WTC11 (cell line): ENCODE measurements at regions not wholly inside any gene's neighbourhood (a gene's known extent, or its start where the extent isn't known, plus 50 kb on each side); places are given as distances from the start of the nearest gene placed in this dataset.

Source experiments
- ATAC-seq: fragments of 200-7000 bp; cut with Tn5 transposase; 2 replicates; pipeline ENCODE4 v1.10.0; 2021; ENCODE audit warnings: mild to moderate bottlenecking, moderate library complexity
- CTCF ChIA-PET: fragments of 300-600 bp; sonication (Branson Sonifier 250); formaldehyde crosslinking; loops from one replicate; lab custom pipeline; 2021; ENCODE audit warnings: antibody characterized with exemption; lab: Charles Lee
- POLR2A ChIA-PET: fragments of 350-600 bp; sonication (Branson Sonifier 250); formaldehyde crosslinking; loops from one replicate; lab custom pipeline; 2021; ENCODE audit warnings: antibody characterized with exemption; lab: Charles Lee
- DNase-seq: peaks from one replicate; pipeline ENCODE4 v3.0.0; 2021; ENCODE audit warnings: low spot score
- H3K27ac Mint-ChIP-seq: 2 replicates; pipeline ENCODE4 v1.8.0; 2021; ENCODE audit warnings: mixed read lengths
- H3K27me3 Mint-ChIP-seq: 2 replicates; pipeline ENCODE4 v1.8.0; 2021; ENCODE audit warnings: low read depth, mild to moderate bottlenecking, moderate library complexity, mixed read lengths
- H3K36me3 Mint-ChIP-seq: 2 replicates; pipeline ENCODE4 v1.8.0; 2021; ENCODE audit warnings: mixed read lengths
- H3K4me1 Mint-ChIP-seq: 2 replicates; pipeline ENCODE4 v1.8.0; 2022; ENCODE audit warnings: mixed read lengths
- H3K4me3 Mint-ChIP-seq: 2 replicates; pipeline ENCODE4 v1.8.0; 2021; ENCODE audit warnings: mild to moderate bottlenecking, moderate library complexity, mixed read lengths
- H3K9me3 Mint-ChIP-seq: 2 replicates; pipeline ENCODE4 v1.8.0; 2021; ENCODE audit warnings: mixed read lengths
- ATF3 ChIP-seq: sonication (generic); formaldehyde crosslinking; conservative IDR thresholded peaks from 2 replicates; pipeline ENCODE4 v1.8.1; 2022; ENCODE audit warnings: mild to moderate bottlenecking, missing genetic modification reagents
- CTCF ChIP-seq: fragments of 200-600 bp; IDR thresholded peaks from 2 replicates; pipeline ENCODE4 v1.8.0; 2022; ENCODE audit warnings: antibody characterized with exemption
- ERG ChIP-seq: fragments of 250-450 bp; sonication (Bioruptor Pico); IDR thresholded peaks from 2 replicates; pipeline ENCODE4 v1.8.0; 2021; ENCODE audit warnings: mild to moderate bottlenecking
- GABPB1 ChIP-seq: sonication (generic); formaldehyde crosslinking; IDR thresholded peaks from 2 replicates; pipeline ENCODE4 v1.8.1; 2023; ENCODE audit warnings: mild to moderate bottlenecking, missing genetic modification reagents
- GRHL2 ChIP-seq: fragments of 250-450 bp; sonication (Bioruptor Pico); IDR thresholded peaks from 2 replicates; pipeline ENCODE4 v1.8.0; 2022; ENCODE audit warnings: mild to moderate bottlenecking, moderate library complexity; ENCODE audit not compliant: insufficient replicate concordance, severe bottlenecking
- IRF2 ChIP-seq: sonication (generic); formaldehyde crosslinking; IDR thresholded peaks from 2 replicates; pipeline ENCODE4 v1.8.0; 2022; ENCODE audit warnings: low read depth, missing genetic modification reagents, borderline replicate concordance
- MLX ChIP-seq: sonication (generic); formaldehyde crosslinking; IDR thresholded peaks from 2 replicates; pipeline ENCODE4 v1.8.1; 2023; ENCODE audit warnings: mild to moderate bottlenecking, missing genetic modification reagents, moderate library complexity
- MYBL2 ChIP-seq: sonication (generic); formaldehyde crosslinking; IDR thresholded peaks from 2 replicates; pipeline ENCODE4 v1.8.1; 2023; ENCODE audit warnings: mild to moderate bottlenecking, moderate library complexity, missing genetic modification reagents
- NFE2L1 ChIP-seq: sonication (generic); formaldehyde crosslinking; IDR thresholded peaks from 2 replicates; pipeline ENCODE4 v1.8.1; 2023; ENCODE audit warnings: missing genetic modification reagents
- NFYB ChIP-seq: sonication (generic); formaldehyde crosslinking; conservative IDR thresholded peaks from 2 replicates; pipeline ENCODE4 v1.8.0; 2022; ENCODE audit warnings: low read depth, missing genetic modification reagents
- OVOL2 ChIP-seq: fragments of 250-450 bp; sonication (Bioruptor Pico); IDR thresholded peaks from 2 replicates; pipeline ENCODE4 v1.9.0; 2021; ENCODE audit warnings: mild to moderate bottlenecking, borderline replicate concordance
- RORB ChIP-seq: fragments of 250-450 bp; sonication (Bioruptor Pico); IDR thresholded peaks from 2 replicates; pipeline ENCODE4 v1.9.0; 2021; ENCODE audit warnings: mild to moderate bottlenecking
- TCF7 ChIP-seq: sonication (generic); formaldehyde crosslinking; IDR thresholded peaks from 2 replicates; pipeline ENCODE4 v1.8.0; 2022; ENCODE audit warnings: mild to moderate bottlenecking, low read depth, missing genetic modification reagents, moderate library complexity
- TEAD4 ChIP-seq: sonication (generic); formaldehyde crosslinking; IDR thresholded peaks from 2 replicates; pipeline ENCODE4 v1.8.0; 2022; ENCODE audit warnings: mild to moderate bottlenecking, missing genetic modification reagents
- ZNF232 ChIP-seq: sonication (generic); formaldehyde crosslinking; IDR thresholded peaks from 2 replicates; pipeline ENCODE4 v1.8.0; 2022; ENCODE audit warnings: mild to moderate bottlenecking, missing genetic modification reagents
- TF ChIP-seq, protein P1 (sequence below): sonication (generic); formaldehyde crosslinking; IDR thresholded peaks from 2 replicates; pipeline ENCODE4 v1.8.1; 2023; ENCODE audit warnings: mild to moderate bottlenecking, missing genetic modification reagents
- TF ChIP-seq, protein P2 (sequence below): sonication (generic); formaldehyde crosslinking; IDR thresholded peaks from 2 replicates; pipeline ENCODE4 v1.8.1; 2023; ENCODE audit warnings: mild to moderate bottlenecking, moderate library complexity, missing genetic modification reagents
- TF ChIP-seq, protein P3 (sequence below): sonication (generic); formaldehyde crosslinking; IDR thresholded peaks from 2 replicates; pipeline ENCODE4 v1.8.1; 2022; ENCODE audit warnings: low read depth, mild to moderate bottlenecking, moderate library complexity, missing genetic modification reagents, borderline replicate concordance
- TF ChIP-seq, protein P4 (sequence below): sonication (generic); formaldehyde crosslinking; IDR thresholded peaks from 2 replicates; pipeline ENCODE4 v1.8.0; 2022; ENCODE audit warnings: missing genetic modification reagents

DNA sequence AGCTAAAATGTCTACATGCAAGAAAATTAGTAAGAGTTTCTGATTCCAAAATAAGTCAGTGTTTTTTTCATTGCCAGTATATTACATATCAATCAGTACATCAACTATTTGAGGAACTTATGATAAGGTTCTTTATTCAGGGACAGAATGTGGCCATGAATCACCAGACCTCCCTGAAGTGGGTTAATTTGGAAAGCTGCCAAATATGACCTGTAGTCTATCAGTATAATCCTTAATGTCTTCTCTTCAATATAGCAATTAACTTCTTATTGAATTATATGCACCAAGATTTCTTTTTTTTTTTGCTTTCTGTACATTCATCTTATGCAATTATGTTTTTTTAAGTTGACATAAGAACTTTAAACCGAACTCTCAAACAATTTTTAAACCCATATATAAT is 714.5 kb upstream of the POT1 start (continued):
- TF ChIP-seq TEAD4 (CRISPR knock-in tag) = no peak
- no peak for TF ChIP-seq MYBL2 (CRISPR knock-in tag)
- no peak for TF ChIP-seq ATF3 (CRISPR knock-in tag)
- TF ChIP-seq NFE2L1 (CRISPR knock-in tag) = no peak

GRCh38 chr7:125643302-125643701 is 713.7 kb upstream of the POT1 start:
- ChIA-PET CTCF (interaction anchor here (0.6 kb wide), 1 partner anchor 1373 kb away, joined by 3 read pairs; no protein-coding TSS in a partner anchor), POLR2A (no interaction called here)
- TF ChIP-seq, protein P1, sequence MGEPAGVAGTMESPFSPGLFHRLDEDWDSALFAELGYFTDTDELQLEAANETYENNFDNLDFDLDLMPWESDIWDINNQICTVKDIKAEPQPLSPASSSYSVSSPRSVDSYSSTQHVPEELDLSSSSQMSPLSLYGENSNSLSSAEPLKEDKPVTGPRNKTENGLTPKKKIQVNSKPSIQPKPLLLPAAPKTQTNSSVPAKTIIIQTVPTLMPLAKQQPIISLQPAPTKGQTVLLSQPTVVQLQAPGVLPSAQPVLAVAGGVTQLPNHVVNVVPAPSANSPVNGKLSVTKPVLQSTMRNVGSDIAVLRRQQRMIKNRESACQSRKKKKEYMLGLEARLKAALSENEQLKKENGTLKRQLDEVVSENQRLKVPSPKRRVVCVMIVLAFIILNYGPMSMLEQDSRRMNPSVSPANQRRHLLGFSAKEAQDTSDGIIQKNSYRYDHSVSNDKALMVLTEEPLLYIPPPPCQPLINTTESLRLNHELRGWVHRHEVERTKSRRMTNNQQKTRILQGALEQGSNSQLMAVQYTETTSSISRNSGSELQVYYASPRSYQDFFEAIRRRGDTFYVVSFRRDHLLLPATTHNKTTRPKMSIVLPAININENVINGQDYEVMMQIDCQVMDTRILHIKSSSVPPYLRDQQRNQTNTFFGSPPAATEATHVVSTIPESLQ (CRISPR knock-in tag) = no peak
- TF ChIP-seq NFYB = no peak
- TF ChIP-seq TCF7 = no peak
- TF ChIP-seq TEAD4 (CRISPR knock-in tag) = no peak
- no peak for TF ChIP-seq GRHL2 (CRISPR knock-in tag)
- no peak for TF ChIP-seq ERG
- TF ChIP-seq, protein P2, sequence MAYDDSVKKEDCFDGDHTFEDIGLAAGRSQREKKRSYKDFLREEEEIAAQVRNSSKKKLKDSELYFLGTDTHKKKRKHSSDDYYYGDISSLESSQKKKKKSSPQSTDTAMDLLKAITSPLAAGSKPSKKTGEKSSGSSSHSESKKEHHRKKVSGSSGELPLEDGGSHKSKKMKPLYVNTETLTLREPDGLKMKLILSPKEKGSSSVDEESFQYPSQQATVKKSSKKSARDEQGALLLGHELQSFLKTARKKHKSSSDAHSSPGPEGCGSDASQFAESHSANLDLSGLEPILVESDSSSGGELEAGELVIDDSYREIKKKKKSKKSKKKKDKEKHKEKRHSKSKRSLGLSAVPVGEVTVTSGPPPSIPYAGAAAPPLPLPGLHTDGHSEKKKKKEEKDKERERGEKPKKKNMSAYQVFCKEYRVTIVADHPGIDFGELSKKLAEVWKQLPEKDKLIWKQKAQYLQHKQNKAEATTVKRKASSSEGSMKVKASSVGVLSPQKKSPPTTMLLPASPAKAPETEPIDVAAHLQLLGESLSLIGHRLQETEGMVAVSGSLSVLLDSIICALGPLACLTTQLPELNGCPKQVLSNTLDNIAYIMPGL (CRISPR knock-in tag) = no peak
- TF ChIP-seq ZNF232 = no peak
- no peak for TF ChIP-seq RORB (CRISPR knock-in tag)
- DNase-seq = no peak
- H3K4me1 Mint-ChIP-seq = no peaks in the 10 kb centered on the region
- no peaks in the 10 kb centered on the region for H3K9me3 Mint-ChIP-seq
- ATAC-seq = no peak
- H3K27me3 Mint-ChIP-seq = no peaks in the 10 kb centered on the region
- H3K4me3 Mint-ChIP-seq = no peak overlapping the region
- no peaks in the 10 kb centered on the region for H3K36me3 Mint-ChIP-seq
- no peak overlapping the region for H3K27ac Mint-ChIP-seq

- POLR2A ChIA-PET = interaction anchor here (0.7 kb wide), 1 partner anchor 102 kb away, joined by 3 read pairs; no protein-coding TSS in a partner anchor
- TF ChIP-seq, protein P3, sequence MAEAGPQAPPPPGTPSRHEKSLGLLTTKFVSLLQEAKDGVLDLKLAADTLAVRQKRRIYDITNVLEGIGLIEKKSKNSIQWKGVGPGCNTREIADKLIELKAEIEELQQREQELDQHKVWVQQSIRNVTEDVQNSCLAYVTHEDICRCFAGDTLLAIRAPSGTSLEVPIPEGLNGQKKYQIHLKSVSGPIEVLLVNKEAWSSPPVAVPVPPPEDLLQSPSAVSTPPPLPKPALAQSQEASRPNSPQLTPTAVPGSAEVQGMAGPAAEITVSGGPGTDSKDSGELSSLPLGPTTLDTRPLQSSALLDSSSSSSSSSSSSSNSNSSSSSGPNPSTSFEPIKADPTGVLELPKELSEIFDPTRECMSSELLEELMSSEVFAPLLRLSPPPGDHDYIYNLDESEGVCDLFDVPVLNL = no peak
- TF ChIP-seq, protein P4, sequence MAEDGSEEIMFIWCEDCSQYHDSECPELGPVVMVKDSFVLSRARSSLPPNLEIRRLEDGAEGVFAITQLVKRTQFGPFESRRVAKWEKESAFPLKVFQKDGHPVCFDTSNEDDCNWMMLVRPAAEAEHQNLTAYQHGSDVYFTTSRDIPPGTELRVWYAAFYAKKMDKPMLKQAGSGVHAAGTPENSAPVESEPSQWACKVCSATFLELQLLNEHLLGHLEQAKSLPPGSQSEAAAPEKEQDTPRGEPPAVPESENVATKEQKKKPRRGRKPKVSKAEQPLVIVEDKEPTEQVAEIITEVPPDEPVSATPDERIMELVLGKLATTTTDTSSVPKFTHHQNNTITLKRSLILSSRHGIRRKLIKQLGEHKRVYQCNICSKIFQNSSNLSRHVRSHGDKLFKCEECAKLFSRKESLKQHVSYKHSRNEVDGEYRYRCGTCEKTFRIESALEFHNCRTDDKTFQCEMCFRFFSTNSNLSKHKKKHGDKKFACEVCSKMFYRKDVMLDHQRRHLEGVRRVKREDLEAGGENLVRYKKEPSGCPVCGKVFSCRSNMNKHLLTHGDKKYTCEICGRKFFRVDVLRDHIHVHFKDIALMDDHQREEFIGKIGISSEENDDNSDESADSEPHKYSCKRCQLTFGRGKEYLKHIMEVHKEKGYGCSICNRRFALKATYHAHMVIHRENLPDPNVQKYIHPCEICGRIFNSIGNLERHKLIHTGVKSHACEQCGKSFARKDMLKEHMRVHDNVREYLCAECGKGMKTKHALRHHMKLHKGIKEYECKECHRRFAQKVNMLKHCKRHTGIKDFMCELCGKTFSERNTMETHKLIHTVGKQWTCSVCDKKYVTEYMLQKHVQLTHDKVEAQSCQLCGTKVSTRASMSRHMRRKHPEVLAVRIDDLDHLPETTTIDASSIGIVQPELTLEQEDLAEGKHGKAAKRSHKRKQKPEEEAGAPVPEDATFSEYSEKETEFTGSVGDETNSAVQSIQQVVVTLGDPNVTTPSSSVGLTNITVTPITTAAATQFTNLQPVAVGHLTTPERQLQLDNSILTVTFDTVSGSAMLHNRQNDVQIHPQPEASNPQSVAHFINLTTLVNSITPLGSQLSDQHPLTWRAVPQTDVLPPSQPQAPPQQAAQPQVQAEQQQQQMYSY (CRISPR knock-in tag) = no peak
- no peak for TF ChIP-seq ATF3 (CRISPR knock-in tag)
- no peak for TF ChIP-seq GRHL2 (CRISPR knock-in tag)
- no peak for TF ChIP-seq IRF2
- TF ChIP-seq GABPB1 (CRISPR knock-in tag) = no peak
- TF ChIP-seq MLX (CRISPR knock-in tag) = no peak
- TF ChIP-seq CTCF = no peak
- no peak for TF ChIP-seq OVOL2 (CRISPR knock-in tag)
Measured at GRCh38 chr7:125641884-125642283, 712.3 kb upstream of the POT1 start.

More at GRCh38 chr7:125641884-125642283, 712.3 kb upstream of the POT1 start:
- CTCF ChIA-PET = no interaction called here
- no peaks in the 10 kb centered on the region for H3K36me3 Mint-ChIP-seq
- ATAC-seq (no peak), DNase-seq (no peak)
- H3K27me3 Mint-ChIP-seq = no peaks in the 10 kb centered on the region
- no peak overlapping the region for H3K27ac Mint-ChIP-seq
- no peaks in the 10 kb centered on the region for H3K9me3 Mint-ChIP-seq
- no peak overlapping the region for H3K4me3 Mint-ChIP-seq
- H3K4me1 Mint-ChIP-seq = no peaks in the 10 kb centered on the region
